ENCODE measurements at regions not wholly inside any gene's neighbourhood (a gene's known extent, or its start where the extent isn't known, plus 50 kb on each side); places are given as distances from the start of the nearest gene placed in this dataset.
A peak's percentile ranks its signal among the peaks of the same experiment; 100 is the strongest.

- no peaks in the 10 kb centered on the region for H3K9me3 Mint-ChIP-seq (ENCODE audit: low read depth)
- H3K4me1 Mint-ChIP-seq, result no peaks in the 10 kb centered on the region
- intact Hi-C loops (cut with DNase I, micrococcal nuclease), result no loop called here
- DNase-seq (no peak), ATAC-seq (no peak)
- H3K4me3 Mint-ChIP-seq, result no peak overlapping the region
- peaks cover 3% of the 10 kb centered on the region for H3K27me3 Mint-ChIP-seq
- no peaks in the 10 kb centered on the region for H3K36me3 Mint-ChIP-seq (ENCODE audit: low read depth)
- ChIA-PET POLR2A (no interaction called here), CTCF (no interaction called here)
- no peak overlapping the region for H3K27ac Mint-ChIP-seq
These were observed 213.2 kb upstream of the MGMT start for GRCh38 chr10:129253865-129254179.

DNA sequence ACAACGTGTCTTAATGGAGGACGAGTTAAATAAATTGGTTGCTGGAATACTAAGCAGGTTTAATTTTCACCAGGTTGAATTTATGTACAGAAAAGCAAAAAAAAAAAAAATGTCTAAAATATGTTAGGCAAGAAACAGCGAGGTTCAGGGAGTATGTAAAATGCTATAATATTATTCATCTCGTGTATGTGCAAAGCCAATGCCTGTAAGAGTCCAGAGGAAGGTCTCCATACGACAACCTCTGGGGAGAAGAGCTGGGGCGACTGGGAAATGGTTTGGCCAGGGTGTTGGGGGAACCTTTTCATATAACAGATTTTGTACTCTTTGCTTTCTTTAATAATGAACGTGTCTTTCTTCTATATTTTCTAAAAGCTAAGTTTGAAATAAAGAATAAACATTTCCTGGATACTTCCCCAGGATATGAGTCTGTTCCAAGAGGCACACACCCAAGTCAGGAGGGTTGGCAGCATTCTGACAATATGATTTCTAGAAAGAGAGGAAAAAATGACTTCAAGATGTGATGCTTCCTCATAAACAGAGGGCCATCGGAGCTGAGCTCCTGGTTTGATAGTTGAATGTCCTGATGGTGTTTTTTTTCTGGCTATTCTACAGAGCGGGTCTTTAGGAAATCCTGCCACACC is 208.6 kb upstream of the MGMT start:
- Mint-ChIP-seq H3K4me1 (no peaks in the 10 kb centered on the region), H3K36me3 (ENCODE audit: low read depth) (no peaks in the 10 kb centered on the region), H3K27ac (no peak overlapping the region), H3K27me3 (peaks cover 2% of the 10 kb centered on the region), H3K9me3 (ENCODE audit: low read depth) (no peaks in the 10 kb centered on the region), H3K4me3 (no peak overlapping the region)
- DNase-seq (no peak), ATAC-seq (no peak)
- ChIA-PET POLR2A (no interaction called here), CTCF (no interaction called here)
- intact Hi-C loops (cut with DNase I, micrococcal nuclease), result no loop called here

GRCh38 chr10:129259128-129259815 is 207.8 kb upstream of the MGMT start:
- no peak overlapping the region for H3K4me3 Mint-ChIP-seq
- no peaks in the 10 kb centered on the region for H3K4me1 Mint-ChIP-seq
- DNase-seq (no peak), ATAC-seq (no peak)
- no peaks in the 10 kb centered on the region for H3K9me3 Mint-ChIP-seq (ENCODE audit: low read depth)
- POLR2A ChIA-PET, result no interaction called here
- no peak overlapping the region for H3K27ac Mint-ChIP-seq
- intact Hi-C loops (cut with DNase I, micrococcal nuclease), result no loop called here
- CTCF ChIA-PET, result no interaction called here
- H3K27me3 Mint-ChIP-seq, result no peaks in the 10 kb centered on the region
- H3K36me3 Mint-ChIP-seq (ENCODE audit: low read depth), result no peaks in the 10 kb centered on the region

GRCh38 chr10:129272176-129272575 is 194.9 kb upstream of the MGMT start:
- H3K4me1 Mint-ChIP-seq, result peaks cover 2% of the 10 kb centered on the region
- no peak for ATAC-seq
- H3K36me3 Mint-ChIP-seq (ENCODE audit: low read depth), result no peaks in the 10 kb centered on the region
- no peak overlapping the region for H3K27ac Mint-ChIP-seq
- CTCF ChIA-PET, result no interaction called here
- H3K27me3 Mint-ChIP-seq, result peaks cover 13% of the 10 kb centered on the region
- no peak overlapping the region for H3K4me3 Mint-ChIP-seq
- POLR2A ChIA-PET, result no interaction called here
- no peak for DNase-seq
- no peaks in the 10 kb centered on the region for H3K9me3 Mint-ChIP-seq (ENCODE audit: low read depth)
- intact Hi-C loops (cut with DNase I, micrococcal nuclease), result no loop called here

DNA sequence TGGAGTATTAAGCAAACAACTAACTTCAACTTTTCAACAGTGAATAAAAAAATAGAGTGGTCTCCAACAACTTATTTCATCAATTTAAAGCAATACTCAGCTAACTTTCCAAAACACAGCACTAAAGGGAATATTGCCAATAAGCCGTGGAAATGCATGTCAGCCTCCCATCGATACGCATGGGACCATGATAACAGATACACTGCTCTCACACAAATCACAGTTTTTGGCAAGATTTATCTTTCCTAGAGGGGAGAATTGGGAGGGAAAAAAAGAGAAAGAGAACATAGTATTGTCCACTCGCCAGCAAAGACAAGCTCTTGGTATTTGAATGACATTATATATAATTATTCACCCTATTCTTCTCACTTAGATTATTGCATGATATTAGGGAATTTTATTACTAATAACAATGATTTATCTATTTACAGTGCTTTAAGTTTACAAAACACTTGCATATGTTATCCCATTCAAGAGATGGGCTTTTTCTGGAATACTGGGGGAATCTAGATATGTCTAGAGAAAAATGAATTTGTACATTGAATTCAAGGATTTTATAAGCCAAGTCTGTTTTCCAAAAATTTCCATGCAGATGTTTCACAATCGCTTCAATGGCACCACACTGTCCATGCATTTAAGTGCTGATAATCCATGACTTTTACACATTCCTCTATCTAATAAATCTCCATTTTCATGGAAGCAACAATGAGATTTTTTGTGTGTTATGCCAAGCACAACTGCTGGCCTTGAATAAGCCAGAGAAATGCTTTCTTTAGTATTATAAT is 194.0 kb upstream of the MGMT start:
- Mint-ChIP-seq H3K4me3 (no peak overlapping the region), H3K9me3 (ENCODE audit: low read depth) (no peaks in the 10 kb centered on the region), H3K36me3 (ENCODE audit: low read depth) (no peaks in the 10 kb centered on the region), H3K27ac (no peak overlapping the region), H3K4me1 (peaks cover 2% of the 10 kb centered on the region), H3K27me3 (peaks cover 18% of the 10 kb centered on the region)
- ATAC-seq (no peak), DNase-seq (no peak)
- ChIA-PET POLR2A (no interaction called here), CTCF (no interaction called here)
- intact Hi-C loops (cut with DNase I, micrococcal nuclease), result no loop called here

DNA sequence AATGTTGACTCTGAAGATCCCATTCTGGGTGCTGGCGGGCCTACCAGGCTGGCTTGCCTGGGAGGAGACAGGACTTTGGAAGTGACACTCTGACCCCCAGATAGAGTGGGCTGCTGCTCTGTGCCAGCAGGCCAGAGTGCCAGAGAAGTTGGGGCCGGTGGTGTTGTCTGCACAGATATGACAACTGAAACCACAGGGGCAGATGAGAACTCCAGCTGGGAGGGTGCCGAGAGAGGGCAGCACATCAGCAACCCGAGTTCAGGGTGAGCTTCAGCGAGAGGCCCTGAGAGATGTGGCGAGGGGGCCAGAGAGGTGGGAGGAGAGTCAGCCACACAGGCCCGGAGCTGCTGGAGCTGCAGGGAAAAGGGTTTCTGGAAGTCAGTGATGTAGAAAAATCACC is 193.2 kb upstream of the MGMT start:
- H3K27ac Mint-ChIP-seq, result no peak overlapping the region
- no peaks in the 10 kb centered on the region for H3K36me3 Mint-ChIP-seq (ENCODE audit: low read depth)
- H3K27me3 Mint-ChIP-seq, result peaks cover 18% of the 10 kb centered on the region
- no peak overlapping the region for H3K4me3 Mint-ChIP-seq
- H3K4me1 Mint-ChIP-seq, result peaks cover 2% of the 10 kb centered on the region
- ChIA-PET CTCF (no interaction called here), POLR2A (no interaction called here)
- intact Hi-C loops (cut with DNase I, micrococcal nuclease), result no loop called here
- DNase-seq (no peak), ATAC-seq (no peak)
- no peaks in the 10 kb centered on the region for H3K9me3 Mint-ChIP-seq (ENCODE audit: low read depth)

GRCh38 chr10:129274748-129275474 is 192.1 kb upstream of the MGMT start:
- peak; percentile 13 for DNase-seq
- no peaks in the 10 kb centered on the region for H3K36me3 Mint-ChIP-seq (ENCODE audit: low read depth)
- H3K4me3 Mint-ChIP-seq, result no peak overlapping the region
- peaks cover 2% of the 10 kb centered on the region for H3K4me1 Mint-ChIP-seq
- H3K9me3 Mint-ChIP-seq (ENCODE audit: low read depth), result no peaks in the 10 kb centered on the region
- H3K27me3 Mint-ChIP-seq, result peaks cover 18% of the 10 kb centered on the region
- intact Hi-C loops (cut with DNase I, micrococcal nuclease), result no loop called here
- ChIA-PET CTCF (no interaction called here), POLR2A (no interaction called here)
- H3K27ac Mint-ChIP-seq, result no peak overlapping the region
- ATAC-seq, result no peak

DNA sequence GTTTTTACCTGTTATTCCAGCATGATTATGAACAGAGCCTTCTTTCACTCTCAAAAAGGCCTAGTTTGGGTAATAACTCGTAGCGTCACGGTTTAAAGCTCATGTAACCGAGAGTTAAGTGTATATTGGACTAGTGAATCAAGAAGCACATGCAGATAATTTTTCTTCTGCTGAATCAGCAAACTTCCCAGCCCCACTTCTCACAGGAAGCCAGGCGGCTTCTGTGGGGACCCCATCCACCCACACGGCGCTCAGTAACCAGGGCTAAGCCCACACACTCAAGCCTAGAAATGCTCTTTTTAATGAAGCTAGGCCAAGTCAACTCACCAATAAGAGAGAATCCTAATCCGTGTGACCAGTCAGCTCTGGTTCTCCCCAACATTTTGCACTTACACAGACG is 191.2 kb upstream of the MGMT start:
- DNase-seq (no peak), ATAC-seq (no peak)
- H3K36me3 Mint-ChIP-seq (ENCODE audit: low read depth), result no peaks in the 10 kb centered on the region
- H3K4me3 Mint-ChIP-seq, result no peak overlapping the region
- ChIA-PET CTCF (no interaction called here), POLR2A (no interaction called here)
- intact Hi-C loops (cut with DNase I, micrococcal nuclease), result no loop called here
- no peaks in the 10 kb centered on the region for H3K9me3 Mint-ChIP-seq (ENCODE audit: low read depth)
- no peak overlapping the region for H3K27ac Mint-ChIP-seq
- H3K27me3 Mint-ChIP-seq, result peaks cover 21% of the 10 kb centered on the region
- peaks cover 2% of the 10 kb centered on the region for H3K4me1 Mint-ChIP-seq

DNA sequence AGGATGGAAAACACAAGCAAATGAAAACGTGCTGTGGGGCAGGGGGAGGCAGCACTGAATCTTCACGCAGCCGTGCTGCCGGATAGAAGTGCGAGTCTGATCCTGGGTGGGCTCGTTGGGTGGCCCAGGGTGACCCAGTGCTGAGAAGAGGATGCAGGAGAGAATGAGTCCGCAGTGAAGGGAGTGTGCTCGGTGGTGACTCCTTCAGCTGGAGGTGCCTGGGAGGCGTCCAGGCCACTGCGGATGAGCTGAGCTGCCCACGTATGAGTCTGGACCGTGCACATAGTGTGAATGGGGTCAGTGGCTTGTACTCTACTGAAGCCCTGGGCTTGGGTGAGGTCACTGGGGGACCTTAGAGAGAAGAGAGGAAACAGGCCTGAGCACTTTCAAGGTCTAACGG is 190.0 kb upstream of the MGMT start:
- intact Hi-C loops (cut with DNase I, micrococcal nuclease), result no loop called here
- Mint-ChIP-seq H3K9me3 (ENCODE audit: low read depth) (peaks cover 2% of the 10 kb centered on the region), H3K4me1 (peaks cover 2% of the 10 kb centered on the region), H3K27ac (no peak overlapping the region), H3K36me3 (ENCODE audit: low read depth) (no peaks in the 10 kb centered on the region), H3K4me3 (no peak overlapping the region), H3K27me3 (peaks cover 27% of the 10 kb centered on the region)
- DNase-seq (no peak), ATAC-seq (no peak)
- CTCF ChIA-PET, result no interaction called here
- POLR2A ChIA-PET, result no interaction called here

DNA sequence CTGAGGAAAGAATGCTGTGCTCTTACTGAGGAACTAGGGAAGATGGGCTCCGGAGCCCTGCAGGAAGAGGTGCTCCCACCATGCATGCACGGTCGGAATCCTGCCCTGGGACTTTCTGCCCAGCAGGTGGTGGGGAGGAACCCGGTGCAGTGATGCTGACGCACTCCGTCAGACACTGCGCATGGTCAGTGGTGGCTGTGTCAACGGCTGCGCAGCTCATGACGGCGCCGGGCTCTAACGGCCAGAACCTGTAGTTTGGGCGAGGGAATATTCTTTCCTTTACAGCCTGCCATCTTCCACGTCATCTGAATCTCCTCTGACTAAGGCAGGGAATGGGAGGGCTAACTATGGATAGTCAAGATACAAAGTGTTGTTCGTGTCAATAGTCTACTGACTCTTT is 189.2 kb upstream of the MGMT start:
- CTCF ChIA-PET, result no interaction called here
- Mint-ChIP-seq H3K4me1 (peaks cover 2% of the 10 kb centered on the region), H3K27ac (no peak overlapping the region), H3K4me3 (no peak overlapping the region), H3K27me3 (peaks cover 27% of the 10 kb centered on the region), H3K36me3 (ENCODE audit: low read depth) (no peaks in the 10 kb centered on the region), H3K9me3 (ENCODE audit: low read depth) (peaks cover 2% of the 10 kb centered on the region)
- intact Hi-C loops (cut with DNase I, micrococcal nuclease), result no loop called here
- no peak for DNase-seq
- POLR2A ChIA-PET, result no interaction called here
- no peak for ATAC-seq

DNA sequence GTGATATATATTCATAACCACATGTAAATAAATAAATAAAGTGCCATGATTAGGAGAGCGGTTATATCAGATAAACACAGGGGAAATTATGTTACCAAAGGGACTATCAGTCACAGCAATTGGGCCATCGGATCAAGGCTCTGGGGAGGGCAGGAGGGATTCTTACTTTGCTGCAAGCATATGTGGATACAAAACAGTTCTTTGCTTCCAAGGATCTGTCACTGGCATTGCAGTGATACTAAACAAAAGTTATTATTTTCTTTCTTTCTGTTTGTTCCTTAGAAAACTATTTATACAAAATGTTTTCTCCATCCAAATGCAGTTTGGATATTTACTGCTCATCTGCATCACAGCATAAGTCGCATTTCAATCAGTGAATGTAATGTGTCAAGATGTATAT is 188.4 kb upstream of the MGMT start:
- POLR2A ChIA-PET, result no interaction called here

More for the DNA sequence above, 188.4 kb upstream of the MGMT start:
- Mint-ChIP-seq H3K9me3 (ENCODE audit: low read depth) (peaks cover 2% of the 10 kb centered on the region), H3K27me3 (peaks cover 27% of the 10 kb centered on the region), H3K27ac (no peak overlapping the region), H3K4me3 (no peak overlapping the region), H3K4me1 (peaks cover 2% of the 10 kb centered on the region), H3K36me3 (ENCODE audit: low read depth) (no peaks in the 10 kb centered on the region)
- ATAC-seq, result no peak
- no peak for DNase-seq
- intact Hi-C loops (cut with DNase I, micrococcal nuclease), result no loop called here
- CTCF ChIA-PET, result no interaction called here

All from activated CD4-positive, alpha-beta T cell treated with anti-CD3 and anti-CD28 coated beads for 36 hours (primary cell).